SU-DHL-6 (cell line): ENCODE measurements at regions not wholly inside any gene's neighbourhood (a gene's known extent, or its start where the extent isn't known, plus 50 kb on each side); places are given as distances from the start of the nearest gene placed in this dataset.
"Not testable (repeated sequence)": the region's sequence is repeated elsewhere in the genome, so short reads cannot be mapped to it uniquely, and the experiment has no call there.

ENCODE experiments used
- CTCF ChIP-seq: fragments of 200-600 bp; sonication (generic); IDR thresholded peaks from one replicate; pipeline ENCODE4 v1.5.1; 2017; ENCODE audit warnings: antibody characterized with exemption, mild to moderate bottlenecking, low read length, moderate library complexity; ENCODE audit not compliant: insufficient read depth, poor library complexity, severe bottlenecking
- EZH2phosphoT487 ChIP-seq: fragments of 200-600 bp; sonication (generic), shearing (Covaris generic); conservative IDR thresholded peaks from 2 replicates; pipeline ENCODE4 v1.6.1; 2018; ENCODE audit warnings: mild to moderate bottlenecking, antibody characterized with exemption, low read length, moderate library complexity, mixed read lengths

DNA sequence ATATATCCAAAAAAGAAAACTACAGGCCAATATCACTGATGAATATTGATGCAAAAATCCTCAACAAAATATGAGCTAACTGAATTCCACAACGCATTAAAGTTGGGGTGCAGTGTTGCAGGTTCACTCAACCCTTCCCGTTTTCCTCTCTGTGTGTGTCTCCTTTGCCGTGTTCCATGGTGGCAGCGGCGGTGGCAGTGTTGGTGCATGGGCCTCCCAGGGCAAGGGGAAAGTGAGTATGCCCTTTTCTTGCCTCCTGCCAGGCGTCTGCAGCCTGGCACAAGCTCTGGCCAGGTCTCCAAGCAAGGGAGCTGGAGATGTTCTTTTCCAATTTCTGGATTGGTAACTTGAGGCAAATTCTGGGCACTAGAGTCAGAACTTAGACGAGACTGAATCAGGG, 63.4 kb downstream of the GOLGA8B start:
- not testable (repeated sequence) for TF ChIP-seq CTCF, EZH2phosphoT487
